HUDEP-2 (cell line): ENCODE measurements at regions not wholly inside any gene's neighbourhood (a gene's known extent, or its start where the extent isn't known, plus 50 kb on each side); places are given as distances from the start of the nearest gene placed in this dataset.
A peak's percentile ranks its signal among the peaks of the same experiment; 100 is the strongest.

Experiments
- DNase-seq, 76 experiments: peaks; one replicate each; lab custom pipeline; 2025; ENCODE audit not compliant: unreplicated experiment in 76 of 76; lab: John Stamatoyannopoulos, UW

DNA sequence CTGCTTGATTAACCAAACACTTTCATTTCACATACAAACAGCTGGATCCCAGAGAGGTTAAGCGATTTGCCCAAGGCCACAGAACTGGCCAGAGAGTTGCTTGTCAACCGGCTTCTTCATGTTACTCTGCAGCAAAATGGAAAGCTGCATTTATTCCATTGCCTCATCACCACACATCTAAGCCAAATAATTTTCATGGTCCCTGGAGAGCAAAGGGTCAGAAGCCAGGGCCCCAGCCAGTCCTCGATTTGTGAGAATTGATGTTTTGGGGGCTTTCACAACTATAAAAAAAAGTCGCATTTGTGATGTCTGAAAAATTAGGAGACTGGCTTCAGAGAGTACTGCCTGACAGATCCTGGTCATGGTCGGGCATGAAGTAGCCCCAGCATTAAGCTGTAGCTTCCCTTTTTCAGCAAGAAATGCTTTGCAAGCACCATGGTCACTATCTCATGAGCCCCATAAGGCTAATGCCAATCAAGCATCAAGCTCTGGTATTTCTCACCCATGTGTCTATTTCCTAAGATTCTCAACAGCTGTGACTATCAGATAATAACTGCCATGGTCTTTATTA lies 95.8 kb downstream of the BANF2 start:
- peak in 1 of 76 experiments; percentile 18 for DNase-seq

DNA sequence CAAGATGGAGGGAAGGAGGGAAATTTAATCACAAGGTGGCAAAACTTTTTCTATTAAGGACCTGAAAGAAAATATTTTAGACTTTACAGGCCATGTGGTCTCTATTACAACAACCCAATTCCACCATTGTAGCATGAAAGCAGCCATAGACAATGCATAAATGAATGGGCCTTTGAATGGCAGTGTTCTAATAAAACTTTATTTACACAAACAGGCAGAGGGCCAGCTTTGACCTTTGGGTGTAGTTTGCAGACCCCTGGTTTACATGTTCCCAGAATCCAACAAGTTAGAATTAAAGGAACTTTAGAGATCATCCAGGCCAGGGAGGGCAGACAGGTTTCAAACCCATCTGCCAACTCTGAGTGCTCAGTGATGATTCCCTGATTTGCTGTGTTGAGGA lies 95.2 kb downstream of the BANF2 start:
- no peak for DNase-seq

DNA sequence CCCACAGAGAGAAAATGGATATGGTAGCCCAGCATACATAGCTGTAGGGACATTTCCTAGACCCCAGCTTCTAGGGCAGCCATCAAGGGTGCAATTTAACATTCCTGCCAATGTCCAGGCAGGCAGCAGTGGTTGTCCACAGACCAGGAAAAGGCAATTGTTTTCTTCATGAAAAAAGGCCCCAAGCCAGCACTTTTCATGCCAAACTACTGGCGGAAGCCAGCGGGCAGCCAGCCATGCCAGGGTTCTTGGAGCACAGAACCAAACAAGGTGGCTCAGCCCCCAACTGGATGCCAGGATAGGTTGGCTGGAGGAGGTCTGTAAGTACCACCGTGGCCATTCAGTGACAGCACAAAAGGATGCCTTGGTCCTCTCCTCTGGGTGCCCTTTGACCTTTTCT lies 94.6 kb downstream of the BANF2 start:
- no peak for DNase-seq

DNA sequence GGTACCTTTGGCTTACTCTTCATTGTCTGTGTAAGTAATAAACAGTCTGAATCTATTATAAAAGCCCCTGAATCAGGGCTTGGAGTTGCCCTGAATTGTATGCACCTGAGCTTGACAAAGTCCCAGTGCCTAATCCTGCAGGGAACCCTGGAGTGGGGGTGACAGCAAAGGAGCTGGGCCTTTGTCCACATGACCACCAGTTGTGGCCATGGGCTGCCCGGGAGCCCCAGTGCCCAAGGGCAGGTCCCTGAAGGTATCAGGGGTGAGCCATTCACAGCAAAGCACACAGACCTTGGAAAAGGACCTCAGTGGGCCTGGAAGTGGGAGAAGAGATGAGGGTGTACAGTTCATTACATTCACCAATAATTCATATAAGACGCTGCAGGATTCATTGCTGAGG lies 94.2 kb downstream of the BANF2 start:
- no peak for DNase-seq

DNA sequence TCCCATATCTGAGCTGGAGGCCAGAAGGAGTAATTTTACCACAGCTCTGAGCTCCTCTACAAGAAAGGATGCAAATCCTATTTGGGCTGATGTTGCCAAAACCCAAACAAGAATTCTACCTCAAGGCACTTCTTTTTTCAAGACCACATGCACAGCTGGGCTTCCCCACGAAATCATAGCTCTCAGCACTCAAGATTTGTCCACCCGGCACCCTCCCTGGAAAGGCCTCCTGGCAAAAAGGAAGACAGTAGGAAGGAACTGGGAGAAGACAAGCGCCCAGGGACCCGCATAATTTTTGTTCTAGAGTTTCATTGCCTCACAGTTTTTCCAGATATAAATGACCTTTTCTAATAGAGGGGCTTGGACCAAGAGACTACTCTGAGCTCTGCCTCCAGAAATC lies 90.5 kb downstream of the BANF2 start:
- DNase-seq, result no peak

DNA sequence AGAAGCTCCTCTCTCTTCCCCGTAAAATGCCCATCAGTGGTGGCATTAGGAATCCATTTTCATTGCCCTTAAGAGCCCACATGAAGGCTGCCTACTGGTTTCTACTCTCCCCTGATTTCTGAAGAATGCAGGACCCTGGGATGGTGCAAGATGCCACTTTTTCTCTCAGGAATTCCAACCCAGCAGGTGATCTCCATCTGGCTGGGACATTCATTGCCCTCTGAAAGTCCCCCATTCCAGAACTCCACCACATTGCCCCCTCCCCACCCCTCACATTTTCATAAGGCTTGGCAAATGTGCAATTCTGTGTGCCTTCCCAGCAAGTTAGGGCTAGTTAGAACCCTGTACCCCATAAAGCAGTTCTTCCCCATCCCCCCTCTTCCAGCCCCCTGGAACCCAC lies 88.0 kb downstream of the BANF2 start:
- DNase-seq, result no peak

DNA sequence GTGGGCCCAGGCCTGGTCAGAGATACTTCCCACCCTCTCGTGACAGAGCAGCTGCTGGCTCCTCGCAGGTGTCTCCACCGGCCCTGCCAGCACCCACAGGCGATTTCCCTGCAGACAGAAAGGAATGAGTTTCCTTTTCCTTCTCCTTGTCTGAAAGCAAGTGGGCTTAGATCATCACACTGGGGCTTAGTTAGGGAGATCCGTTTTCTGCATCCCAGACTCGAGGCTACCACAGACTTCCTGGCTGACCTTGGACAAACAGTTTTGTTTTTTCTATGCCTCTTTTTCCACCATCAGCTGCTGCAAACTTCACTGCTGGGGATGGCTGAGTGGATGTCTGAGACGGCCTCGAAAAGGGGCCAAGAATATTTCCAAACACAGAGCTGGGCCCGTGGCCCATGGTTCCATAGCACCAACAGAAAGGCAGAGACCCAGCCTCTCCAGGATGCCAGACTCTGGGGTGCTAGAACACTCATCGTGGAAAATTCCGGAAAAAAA lies 86.5 kb downstream of the BANF2 start:
- DNase-seq, result no peak
